IPS DF 19.7 (cell line): ENCODE measurements at regions not wholly inside any gene's neighbourhood (a gene's known extent, or its start where the extent isn't known, plus 50 kb on each side); places are given as distances from the start of the nearest gene placed in this dataset.

Experiments
- DNase-seq: peaks from one replicate; pipeline ENCODE4 v3.0.0-alpha.2; 2013; ENCODE audit warnings: low read depth, low spot score

DNA sequence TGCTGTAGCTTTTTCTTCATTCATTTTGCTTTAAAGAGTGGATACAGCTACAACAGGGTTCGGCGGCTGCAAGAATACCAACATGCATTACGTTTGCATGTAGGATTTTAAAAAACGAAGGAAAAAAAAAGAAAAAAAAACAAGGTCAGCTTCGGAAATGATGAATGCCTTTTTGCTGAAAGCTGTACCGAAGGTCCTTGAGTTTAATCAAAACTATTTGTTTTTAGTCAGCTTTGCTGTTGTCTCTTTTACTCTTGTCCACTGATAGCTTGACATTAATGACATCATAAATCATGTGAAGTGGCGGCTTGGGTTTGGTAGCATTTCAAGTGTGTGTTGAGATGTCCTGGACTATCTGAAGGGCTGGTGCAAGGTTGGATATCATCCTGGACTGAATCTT is 779.1 kb downstream of the NR2F1-AS1 start:
- DNase-seq: no peak

DNA sequence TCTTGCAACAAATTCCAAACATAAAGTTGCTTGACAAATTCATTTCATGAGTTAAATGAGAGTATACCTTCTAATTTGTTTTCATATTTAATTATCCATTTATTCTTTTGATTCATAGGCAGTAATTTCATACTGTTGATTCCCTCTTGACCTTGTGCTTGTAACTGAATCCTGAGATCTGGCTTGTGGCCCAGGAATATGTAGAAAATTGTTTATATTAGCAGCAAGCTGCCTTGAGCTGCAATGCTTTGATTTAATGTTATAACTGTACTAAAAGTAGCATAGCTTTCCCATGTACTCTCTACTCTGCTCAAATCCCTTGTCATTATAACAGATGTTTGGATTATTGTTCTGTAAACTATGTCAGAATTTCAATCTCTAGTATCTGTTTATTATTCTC is 780.7 kb downstream of the NR2F1-AS1 start:
- DNase-seq: no peak

DNA sequence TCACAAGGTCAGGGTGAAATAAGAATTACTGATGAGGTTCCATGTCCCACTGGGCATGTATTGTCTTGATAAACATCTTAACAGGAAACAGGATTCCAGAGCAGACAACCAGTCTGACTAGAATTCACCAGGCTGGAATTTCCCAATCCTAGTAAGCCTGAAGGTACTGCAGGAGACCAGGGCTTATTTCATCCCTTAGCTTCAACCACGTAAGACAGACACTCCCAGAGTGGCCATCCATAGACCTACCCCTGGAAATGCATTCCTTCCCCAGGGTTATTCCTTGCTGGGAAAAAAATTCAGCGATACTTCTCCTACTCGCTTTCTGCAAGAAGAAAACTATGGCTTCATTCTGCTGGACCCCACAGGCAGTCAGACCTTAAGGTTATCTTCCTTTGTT is 785.4 kb downstream of the NR2F1-AS1 start:
- no peak for DNase-seq

DNA sequence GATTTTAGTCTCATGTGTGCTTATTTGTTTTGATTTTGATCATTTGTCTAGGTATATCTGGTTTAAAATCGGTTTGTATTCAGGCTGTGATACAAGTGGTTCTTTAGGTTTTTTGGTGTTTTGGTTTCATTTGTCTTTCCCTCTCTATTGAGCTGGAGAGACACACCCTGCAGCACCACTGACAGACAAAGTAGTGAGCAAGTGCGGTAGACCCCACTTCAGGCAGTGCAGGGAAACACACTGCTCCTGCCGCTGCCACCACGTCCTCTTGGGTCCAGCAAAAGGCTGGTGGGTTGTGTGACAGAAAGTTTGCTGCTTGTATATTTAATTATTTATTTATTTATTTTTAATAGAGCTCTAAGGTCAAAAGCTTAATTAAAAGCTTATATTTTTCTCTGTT is 801.0 kb downstream of the NR2F1-AS1 start:
- DNase-seq: no peak

DNA sequence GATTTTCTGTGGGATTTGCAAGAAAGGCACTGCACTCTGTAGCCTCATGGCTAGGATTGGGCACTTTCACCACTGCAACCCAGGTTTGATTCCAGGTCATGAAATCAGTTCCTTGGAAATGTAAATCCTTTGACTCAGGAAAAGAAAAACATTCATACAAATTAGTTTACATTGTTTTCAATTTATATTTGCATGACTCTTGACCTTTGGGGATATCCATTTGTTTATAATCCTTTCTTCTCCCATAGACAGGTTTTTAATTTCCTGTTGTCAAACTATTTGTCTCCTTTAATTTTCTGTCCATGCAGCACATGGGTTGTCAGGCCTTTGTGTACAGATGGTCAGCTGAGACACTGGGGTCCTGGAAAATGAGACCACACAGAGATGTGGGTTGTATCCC is 801.5 kb downstream of the NR2F1-AS1 start:
- DNase-seq: no peak

DNA sequence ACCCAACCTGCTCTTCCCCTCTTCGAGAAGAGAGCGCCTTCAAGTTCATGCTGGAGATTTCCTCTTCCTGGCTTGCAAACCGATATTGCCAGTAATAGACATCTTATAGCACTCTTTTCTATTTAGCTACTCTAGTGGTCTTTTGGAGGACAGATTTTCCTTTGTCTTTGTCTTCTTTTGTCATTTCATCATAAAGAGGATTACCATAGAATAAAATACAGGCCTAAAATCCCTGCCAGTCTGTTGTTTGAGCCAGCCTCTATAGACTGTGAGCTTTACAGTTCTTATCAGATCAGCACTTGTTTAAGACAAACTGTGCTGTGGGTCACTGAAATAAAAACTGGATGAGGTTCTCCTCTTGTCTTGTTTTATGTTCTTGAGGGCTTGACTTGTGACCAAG is 802.8 kb downstream of the NR2F1-AS1 start:
- no peak for DNase-seq

DNA sequence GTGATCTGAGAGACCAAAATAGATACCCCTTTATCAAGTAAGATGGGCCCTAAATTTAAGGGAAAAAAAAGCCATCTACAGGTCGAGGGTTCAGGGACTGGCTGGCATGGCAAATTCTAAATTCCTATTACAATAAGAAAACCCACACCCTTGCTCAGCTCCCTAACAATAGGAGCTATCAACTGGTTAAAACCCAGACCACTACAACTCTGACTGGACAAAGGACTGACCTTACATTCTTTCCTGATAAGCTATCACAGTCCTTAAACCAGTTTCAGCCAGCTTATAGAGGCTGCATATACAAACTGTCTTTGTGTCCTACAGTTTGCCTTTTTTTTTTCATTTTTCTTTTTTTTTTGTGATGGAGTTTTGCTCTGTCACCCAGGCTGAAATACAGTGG is 803.6 kb downstream of the NR2F1-AS1 start:
- no peak for DNase-seq

DNA sequence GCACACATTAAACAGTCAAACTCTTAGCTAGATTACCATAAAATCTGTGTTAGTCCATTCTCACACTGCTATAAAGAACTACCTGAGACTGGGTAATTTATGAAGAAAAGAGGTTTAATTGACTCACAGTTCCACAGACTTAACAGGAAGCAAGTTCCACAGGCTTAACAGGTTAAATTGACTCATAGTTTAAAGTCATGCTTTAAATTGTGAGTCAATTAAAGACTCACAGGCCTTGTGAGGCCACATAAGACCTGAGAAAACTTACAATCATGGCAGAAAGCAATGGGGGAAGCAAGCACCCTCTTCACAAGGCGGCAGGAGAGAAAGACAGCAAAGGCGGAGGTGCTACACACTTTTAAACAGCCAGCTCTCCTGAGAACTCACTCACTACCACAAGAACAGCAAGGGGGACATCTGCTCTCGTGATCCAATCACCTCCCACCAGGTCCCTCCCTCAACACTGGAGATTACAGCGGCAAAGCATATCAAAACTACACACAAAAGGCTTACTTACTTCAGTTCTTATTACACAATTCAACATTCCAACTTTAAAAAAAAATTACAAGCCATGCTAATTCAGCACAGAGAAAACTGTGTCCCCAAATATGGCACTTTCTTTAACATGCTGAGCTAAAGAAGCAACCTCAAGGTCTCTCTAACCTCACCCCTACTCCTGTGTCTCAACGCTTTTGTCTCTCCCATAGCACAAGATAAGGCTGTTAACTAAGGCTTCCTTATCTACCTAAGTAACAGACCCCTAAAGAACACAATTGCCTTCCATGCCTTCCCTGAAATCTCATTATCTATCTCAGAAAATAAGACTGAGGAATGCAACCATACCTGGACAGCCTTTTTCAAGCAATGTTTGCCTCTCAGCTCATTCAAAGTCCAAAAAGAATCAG is 805.1 kb downstream of the NR2F1-AS1 start:
- no peak for DNase-seq

DNA sequence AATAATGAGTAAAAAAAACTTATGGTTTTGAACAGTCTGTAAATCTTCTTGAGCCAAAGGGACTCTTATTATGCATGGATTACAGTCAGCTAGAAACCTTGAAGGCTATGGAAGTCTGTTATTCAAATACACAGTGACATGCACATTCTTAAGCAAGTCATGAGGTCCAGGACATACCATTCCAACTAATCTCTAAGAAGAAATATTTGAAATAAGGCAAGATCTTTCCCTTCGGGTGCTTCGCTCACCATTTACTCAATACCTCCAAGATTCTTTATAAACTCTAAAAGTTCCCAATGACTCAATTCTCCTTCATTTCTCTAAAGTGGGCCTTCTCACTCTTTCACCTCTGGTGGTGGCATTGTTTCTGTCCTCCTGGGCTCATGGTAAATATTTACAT is 811.0 kb downstream of the NR2F1-AS1 start:
- DNase-seq: no peak

DNA sequence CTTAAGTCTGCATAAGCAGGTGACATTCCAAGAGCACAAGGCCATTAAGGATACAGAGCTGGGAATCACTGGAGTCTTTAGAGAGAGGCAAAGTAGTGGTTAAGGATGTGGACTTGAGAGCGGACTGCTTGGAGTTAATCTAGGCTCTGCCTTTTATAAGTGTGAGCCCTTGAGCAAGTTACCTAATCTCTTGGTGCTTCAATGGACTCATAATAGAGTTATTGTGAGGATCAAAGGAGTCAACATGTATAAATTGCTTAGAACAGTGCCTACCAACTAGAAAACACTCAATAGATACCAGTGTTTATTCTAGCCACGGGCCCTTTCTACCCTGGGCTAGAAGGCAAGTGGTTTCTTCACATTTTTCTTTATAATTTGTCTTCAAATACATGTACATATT is 819.4 kb downstream of the NR2F1-AS1 start:
- DNase-seq: no peak

DNA sequence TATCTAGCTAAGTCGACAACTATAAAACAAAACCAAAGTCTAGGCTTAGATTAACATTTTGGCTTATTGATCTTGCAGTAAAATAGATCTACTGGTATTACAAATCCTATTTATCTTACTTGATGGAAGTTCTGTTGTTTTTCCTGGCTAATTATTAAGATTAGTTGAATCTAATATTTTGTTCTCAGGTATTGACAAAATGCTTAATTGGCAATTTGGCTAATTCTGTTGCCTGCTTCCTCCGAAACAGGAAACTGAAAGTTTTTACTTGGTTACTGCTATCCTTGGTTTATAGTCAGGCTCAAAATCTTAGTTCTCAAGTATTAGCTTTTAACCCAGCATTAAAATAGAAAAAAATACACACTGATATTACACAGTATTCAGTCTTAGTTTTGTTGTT is 820.5 kb downstream of the NR2F1-AS1 start:
- no peak for DNase-seq

DNA sequence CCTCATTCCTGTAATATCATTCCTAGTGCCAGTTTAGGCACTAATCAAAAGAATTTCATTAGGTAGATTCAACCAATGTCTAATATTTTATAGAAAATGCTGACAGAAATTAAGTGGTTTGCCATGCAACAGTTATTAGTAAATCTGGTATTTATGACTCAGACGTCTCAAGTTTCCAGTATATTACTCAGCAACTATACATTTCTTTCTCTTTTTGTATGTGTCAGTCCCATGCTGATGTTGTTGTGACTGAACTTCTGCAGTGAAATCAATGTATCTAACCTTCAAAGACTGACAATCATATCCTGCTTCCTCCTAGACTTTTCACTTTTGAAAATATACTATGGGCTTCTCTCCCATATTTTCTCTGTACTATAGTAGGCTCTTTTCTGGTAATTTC is 822.5 kb downstream of the NR2F1-AS1 start:
- no peak for DNase-seq

DNA sequence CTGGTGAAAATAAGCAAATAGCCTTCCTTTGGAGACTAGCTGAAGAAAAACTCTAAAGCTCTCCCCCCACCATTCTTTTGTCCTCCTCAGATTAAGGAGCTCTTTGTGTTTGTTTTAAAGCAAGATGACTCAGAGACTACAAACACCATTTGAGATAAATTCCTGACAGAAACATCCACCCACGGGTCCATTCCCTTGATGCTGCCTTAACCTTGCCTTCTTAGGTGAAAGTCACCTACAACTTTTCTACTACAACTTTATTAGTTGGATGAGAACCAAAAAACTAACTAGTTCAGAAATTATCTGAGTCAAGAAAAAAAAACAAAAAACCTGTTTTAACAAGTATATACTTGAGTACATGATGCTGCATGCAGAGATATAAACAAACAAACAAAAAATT is 831.1 kb downstream of the NR2F1-AS1 start:
- peak; percentile 23 for DNase-seq

DNA sequence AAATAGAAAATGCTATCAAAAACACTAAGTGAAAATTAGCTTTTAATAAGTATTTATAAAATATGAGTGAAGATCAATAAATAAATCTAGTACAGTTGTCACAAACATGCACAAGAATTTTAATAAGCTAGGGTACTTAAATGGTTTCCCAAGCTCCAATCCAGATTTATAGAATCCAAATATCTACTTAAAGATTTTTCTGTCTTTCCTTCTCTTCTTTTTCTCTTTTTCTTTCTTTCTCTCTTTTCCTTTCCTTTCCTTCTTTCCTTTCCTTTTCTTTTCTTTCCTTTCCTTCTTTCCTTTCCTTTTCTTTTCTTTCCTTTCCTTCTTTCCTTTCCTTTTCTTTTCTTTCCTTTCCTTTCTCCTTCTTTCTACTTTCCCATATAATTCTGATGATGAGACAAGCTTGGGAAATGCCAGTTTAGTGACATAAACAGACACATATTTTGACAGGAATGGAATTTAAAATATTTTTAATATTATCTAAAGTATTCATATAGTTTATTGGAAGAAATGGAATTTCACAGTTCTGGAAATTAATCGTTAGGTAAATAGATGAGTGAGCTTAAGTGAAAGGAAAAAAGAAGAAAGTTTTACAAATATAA is 832.8 kb downstream of the NR2F1-AS1 start:
- DNase-seq: no peak

DNA sequence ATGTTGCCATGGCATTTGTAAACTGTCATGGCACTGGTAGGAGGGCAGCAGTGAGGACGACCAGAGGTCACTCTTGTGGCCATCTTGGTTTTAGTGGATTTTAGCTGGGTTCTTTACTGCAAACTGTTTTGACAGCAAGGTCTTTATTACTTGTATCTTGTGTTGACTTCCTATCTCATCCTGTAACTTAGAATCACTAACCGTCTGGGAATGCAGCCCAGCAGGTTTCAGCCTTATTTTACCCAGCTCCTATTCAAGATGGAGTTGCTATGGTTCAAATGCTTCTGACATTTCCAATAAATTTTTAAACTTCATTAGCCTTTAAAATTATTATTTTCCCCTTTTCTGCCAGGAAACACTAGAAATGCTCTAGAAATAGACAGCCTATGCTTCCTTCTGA is 839.1 kb downstream of the NR2F1-AS1 start:
- DNase-seq: no peak

DNA sequence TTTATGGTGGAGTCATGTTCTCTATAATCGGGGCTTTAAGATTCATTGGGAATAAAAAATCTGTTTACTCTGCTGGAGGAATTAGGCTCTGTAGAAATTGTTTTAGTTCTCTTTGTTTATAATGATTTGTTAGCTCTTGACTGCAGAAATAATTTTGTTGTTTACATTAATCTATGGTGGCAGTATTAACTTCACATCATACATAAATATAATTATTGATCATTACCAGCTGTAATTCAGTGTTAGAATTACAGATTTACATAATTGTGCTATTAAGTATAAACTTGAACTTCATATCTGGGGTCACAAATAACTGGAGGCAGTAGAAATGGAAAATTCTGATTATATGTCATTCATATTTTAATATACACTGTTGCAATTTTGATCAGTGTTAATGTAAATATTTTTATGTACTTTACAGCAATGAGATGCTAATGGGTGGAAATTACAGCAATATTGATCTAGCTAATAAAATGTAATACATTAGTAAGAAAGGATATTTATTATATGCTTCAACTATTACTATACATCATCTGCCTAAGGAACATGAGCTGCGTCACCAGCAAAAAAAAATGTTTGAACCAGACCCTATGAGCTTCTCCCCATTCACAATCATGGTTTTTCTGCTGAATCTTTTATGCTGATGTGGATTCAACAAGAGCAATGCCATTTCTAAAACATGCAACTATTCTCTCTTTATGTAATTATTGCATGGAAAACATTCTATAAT is 846.6 kb downstream of the NR2F1-AS1 start:
- no peak for DNase-seq

DNA sequence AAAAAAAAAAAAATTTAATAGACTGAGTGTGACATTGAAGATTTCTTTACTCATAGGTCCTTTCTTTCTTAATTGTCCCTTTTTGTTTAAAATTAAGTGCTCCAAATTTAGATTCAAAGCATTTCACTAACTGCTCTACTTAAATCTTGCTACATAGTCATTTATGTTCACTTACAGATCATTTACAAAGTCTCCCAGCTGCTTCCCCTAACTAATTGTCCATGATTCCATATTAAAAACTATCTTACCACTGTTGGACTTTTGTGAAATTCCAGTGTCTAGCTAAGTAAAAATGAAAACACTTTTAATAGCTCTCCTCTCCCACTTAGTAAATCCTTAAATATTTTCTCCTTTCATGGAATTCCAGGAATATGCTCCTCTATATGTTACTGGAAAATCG is 850.5 kb downstream of the NR2F1-AS1 start:
- no peak for DNase-seq

DNA sequence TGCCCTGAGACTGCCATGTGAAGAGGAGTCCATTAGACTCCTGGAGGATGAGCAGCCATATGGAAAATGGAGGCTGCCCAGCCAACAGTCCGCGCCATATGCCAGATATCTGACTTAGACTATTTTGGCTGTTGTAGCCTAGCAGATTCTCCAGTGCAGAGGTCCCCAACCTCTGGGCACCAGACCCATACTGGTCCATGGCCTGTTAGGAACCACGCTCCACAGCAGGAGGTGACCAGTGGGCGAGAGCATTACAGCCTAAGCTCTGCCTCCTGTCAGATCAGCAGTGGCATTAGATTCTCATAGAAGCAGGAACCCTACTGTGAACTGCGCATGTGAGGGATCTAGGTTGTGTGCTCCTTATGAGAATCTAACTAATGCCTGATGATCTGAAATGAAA is 851.9 kb downstream of the NR2F1-AS1 start:
- no peak for DNase-seq

DNA sequence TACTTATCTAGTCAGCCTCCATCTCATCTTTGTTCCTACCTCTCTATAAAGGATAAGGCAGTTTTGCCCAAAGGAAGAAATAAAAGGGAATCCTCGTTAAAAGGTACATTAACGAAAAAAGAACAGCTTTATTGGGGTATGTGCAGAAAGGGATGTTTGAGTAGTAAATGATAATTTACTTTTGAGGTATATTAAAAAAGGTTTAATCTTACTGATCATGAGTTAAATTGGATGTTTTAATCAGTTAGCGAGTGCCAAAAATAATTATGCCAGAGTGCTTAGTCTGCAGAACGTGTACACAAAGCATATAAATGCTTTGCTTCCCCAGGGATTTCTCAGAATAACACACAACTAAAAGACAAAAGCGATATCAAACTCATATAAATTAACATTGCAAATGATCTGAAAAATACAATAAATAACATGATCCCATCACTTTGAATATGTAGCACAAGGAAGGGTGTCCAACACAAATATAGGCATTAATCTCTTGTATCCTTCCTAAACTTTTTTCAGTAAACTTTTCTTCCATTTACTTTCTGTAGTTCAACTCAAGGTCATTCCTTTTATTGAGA is 865.0 kb downstream of the NR2F1-AS1 start:
- no peak for DNase-seq

DNA sequence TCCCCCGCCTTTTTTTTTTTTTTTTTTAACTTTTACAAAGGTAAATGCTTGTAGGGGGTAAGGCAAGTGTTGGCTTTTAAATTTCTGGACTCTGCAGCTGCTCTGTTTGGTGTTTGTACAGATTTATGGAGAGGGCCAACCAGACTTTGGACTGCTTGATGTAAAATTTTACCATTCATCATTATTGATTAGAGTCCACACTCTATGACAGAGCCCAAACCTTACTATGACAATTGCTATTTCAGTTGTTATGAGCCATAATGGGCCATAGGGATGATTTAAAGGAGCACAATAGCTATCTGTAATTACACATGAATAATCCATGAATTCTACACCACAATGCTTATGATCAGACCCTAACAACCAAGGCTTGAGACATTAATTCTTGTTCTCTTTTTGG is 867.2 kb downstream of the NR2F1-AS1 start:
- DNase-seq: no peak

DNA sequence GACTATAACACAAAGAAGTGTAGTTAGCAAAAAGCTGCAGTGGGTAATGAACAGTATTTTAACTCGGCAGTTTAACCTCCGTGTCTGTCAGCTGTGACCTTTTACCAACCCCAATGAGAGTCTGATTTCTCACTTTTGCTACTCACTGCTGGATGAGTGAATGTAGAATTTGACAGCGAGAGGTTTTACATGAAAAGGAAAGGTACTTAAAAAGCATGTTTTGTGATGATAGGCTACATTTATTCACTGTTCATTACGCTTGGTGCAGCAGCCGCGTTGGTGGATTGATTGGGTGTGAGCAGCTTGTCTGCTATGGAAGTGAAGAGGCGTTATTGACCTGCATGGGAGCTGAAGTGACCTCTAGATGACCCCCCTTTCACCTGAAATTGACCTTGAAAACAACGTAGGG is 867.7 kb downstream of the NR2F1-AS1 start:
- DNase-seq: no peak

DNA sequence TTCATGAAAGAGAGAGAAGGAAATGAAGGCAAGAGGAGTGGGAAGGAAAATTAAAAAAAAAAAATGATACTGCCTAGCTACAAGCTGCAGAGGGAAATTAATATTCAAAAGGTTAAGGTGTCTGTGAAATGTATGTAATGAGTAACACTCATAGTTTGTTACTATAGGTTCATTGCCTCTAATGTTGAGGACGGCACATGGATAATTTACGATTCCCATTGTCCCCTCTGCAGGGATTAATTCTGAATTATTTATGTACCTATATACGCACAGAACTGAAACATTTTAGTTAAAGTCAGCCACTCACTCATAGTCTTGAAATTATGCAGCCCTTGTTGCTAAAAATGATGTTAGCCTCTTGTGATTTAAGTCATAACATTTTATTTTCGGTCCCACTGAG is 869.1 kb downstream of the NR2F1-AS1 start:
- DNase-seq: no peak
